CD14-positive monocyte (primary cell): ENCODE measurements at regions not wholly inside any gene's neighbourhood (a gene's known extent, or its start where the extent isn't known, plus 50 kb on each side); places are given as distances from the start of the nearest gene placed in this dataset.

Source experiments
- DNase-seq, 3 donors: peaks; one replicate each; pipeline ENCODE4 v3.0.0-alpha.2; 2011 to 2022
- H2AFZ ChIP-seq: 2 replicates; pipeline ENCODE4 v1.6.0; 2012; ENCODE audit warnings: mild to moderate bottlenecking, low read depth, low read length, inconsistent platforms; ENCODE audit not compliant: insufficient read depth, poor library complexity, severe bottlenecking
- H3K27ac ChIP-seq, 2 donors: 1 replicate in 1 of 2; 2 replicates in 1 of 2; pipeline ENCODE4 v1.5.1; 2012 to 2013; ENCODE audit warnings: low read length in 2 of 2, control low read depth in 1 of 2, inconsistent platforms in 1 of 2, low read depth in 1 of 2, mild to moderate bottlenecking in 1 of 2
- H3K27me3 ChIP-seq, 2 donors: one replicate each; pipeline versions ENCODE4 v1.6.0 to v1.6.1; 2011 to 2013; ENCODE audit warnings: low read length in 2 of 2; ENCODE audit not compliant: control insufficient read depth in 2 of 2, insufficient read depth in 2 of 2
- H3K36me3 ChIP-seq, 2 donors: replicated peaks in 1 of 2; 1 replicate in 1 of 2; 2 replicates in 1 of 2; pipeline versions ENCODE4 v1.5.1 to v1.6.1; 2012 to 2013; ENCODE audit warnings: low read length in 2 of 2, control low read depth in 1 of 2, inconsistent platforms in 1 of 2, mild to moderate bottlenecking in 1 of 2; ENCODE audit not compliant: insufficient read depth in 2 of 2, control insufficient read depth in 1 of 2
- H3K4me1 ChIP-seq, 2 donors: 1 replicate in 1 of 2; 2 replicates in 1 of 2; pipeline versions ENCODE4 v1.5.1 to v1.6.1; 2012 to 2013; ENCODE audit warnings: low read length in 2 of 2, control low read depth in 1 of 2, inconsistent platforms in 1 of 2, mild to moderate bottlenecking in 1 of 2, moderate library complexity in 1 of 2; ENCODE audit not compliant: insufficient read depth in 2 of 2, control insufficient read depth in 1 of 2
- H3K4me2 ChIP-seq: replicated peaks from 2 replicates; pipeline ENCODE3; 2012; ENCODE audit warnings: low read length, moderate library complexity, mild to moderate bottlenecking; ENCODE audit not compliant: poor library complexity, severe bottlenecking; ENCODE audit errors: extremely low read depth
- H3K4me3 ChIP-seq, 3 experiments: fragments of 200-600 bp in 1 of 3; sonication (generic) in 1 of 3; replicated peaks in 1 of 3; 1 replicate in 2 of 3; 2 replicates in 1 of 3; pipeline ENCODE4 v1.5.1; 2011 to 2013; ENCODE audit warnings: low read length in 3 of 3, mild to moderate bottlenecking in 3 of 3, control low read depth in 2 of 3, low read depth in 2 of 3, inconsistent platforms in 1 of 3, moderate library complexity in 1 of 3
- H3K79me2 ChIP-seq: 2 replicates; pipeline ENCODE4 v1.6.0; 2012; ENCODE audit warnings: mild to moderate bottlenecking, control low read depth, inconsistent platforms, low read length, moderate library complexity; ENCODE audit not compliant: insufficient read depth
- H3K9ac ChIP-seq: 2 replicates; pipeline ENCODE4 v1.6.0; 2017; ENCODE audit warnings: low read length, mild to moderate bottlenecking; ENCODE audit not compliant: insufficient read depth, poor library complexity, severe bottlenecking
- H3K9me3 ChIP-seq, 2 donors: replicated peaks in 1 of 2; 1 replicate in 1 of 2; 2 replicates in 1 of 2; pipeline versions ENCODE4 v1.5.1 to v1.6.1; 2012 to 2013; ENCODE audit warnings: low read length in 2 of 2, control low read depth in 1 of 2; ENCODE audit not compliant: control insufficient read depth in 1 of 2, insufficient read depth in 1 of 2
- H4K20me1 ChIP-seq: 2 replicates; pipeline ENCODE4 v1.6.0; 2012; ENCODE audit warnings: mild to moderate bottlenecking, low read length, control low read depth, moderate library complexity; ENCODE audit not compliant: insufficient read depth
- H3K27ac Mint-ChIP-seq, 7 donors: one replicate each; pipeline ENCODE4 v1.8.0; 2020; ENCODE audit warnings: mild to moderate bottlenecking in 7 of 7, mixed read lengths in 7 of 7, moderate library complexity in 6 of 7, inconsistent platforms in 2 of 7
- H3K27me3 Mint-ChIP-seq, 3 donors: one replicate each; pipeline ENCODE4 v1.8.0; 2021 to 2022; ENCODE audit warnings: low read depth in 3 of 3, mild to moderate bottlenecking in 3 of 3, mixed read lengths in 3 of 3, moderate library complexity in 3 of 3, inconsistent platforms in 1 of 3
- H3K36me3 Mint-ChIP-seq, 2 donors: one replicate each; pipeline ENCODE4 v1.8.0; 2020; ENCODE audit warnings: mixed read lengths in 2 of 2, inconsistent platforms in 1 of 2, mild to moderate bottlenecking in 1 of 2
- H3K4me1 Mint-ChIP-seq: one replicate; pipeline ENCODE4 v1.8.0; 2020; ENCODE audit warnings: mild to moderate bottlenecking, mixed read lengths
- H3K4me3 Mint-ChIP-seq, 2 donors: one replicate each; pipeline ENCODE4 v1.8.0; 2020; ENCODE audit warnings: mild to moderate bottlenecking in 2 of 2, mixed read lengths in 2 of 2, moderate library complexity in 1 of 2
- H3K9me3 Mint-ChIP-seq, 7 donors: one replicate each; pipeline ENCODE4 v1.8.0; 2020 to 2022; ENCODE audit warnings: mixed read lengths in 7 of 7, mild to moderate bottlenecking in 6 of 7, moderate library complexity in 6 of 7, inconsistent platforms in 2 of 7
- CTCF ChIP-seq: fragments of 200-600 bp; IDR thresholded peaks from one replicate; pipeline ENCODE4 v1.8.0; 2022; ENCODE audit warnings: antibody characterized with exemption, mild to moderate bottlenecking
- WGBS: methylation state at CpG from one replicate; pipeline ENCODE4 v1.1.5; 2013; ENCODE audit warnings: missing lambda C conversion rate; ENCODE audit not compliant: insufficient coverage; 5-methylcytosine and 5-hydroxymethylcytosine counted together
- intact Hi-C, 2 donors: fragments of 100-400 bp; cut with micrococcal nuclease; formaldehyde crosslinking; loops; one replicate each; pipeline versions ENCODE4 v1.15.0 to v1.15.1; 2023

GRCh38 chr2:176518823-176519222 lies 249.6 kb downstream of the MTX2 start:
- H3K36me3 Mint-ChIP-seq: no peaks in the 10 kb centered on the region
- H3K4me1 Mint-ChIP-seq: no peaks in the 10 kb centered on the region
- peaks cover 0 to 2% (median 0%) of the 10 kb centered on the region in 7 donors for H3K9me3 Mint-ChIP-seq
- H3K4me3 Mint-ChIP-seq: no peak overlapping the region
- H3K27me3 Mint-ChIP-seq: peaks cover 7 to 14% (median 10%) of the 10 kb centered on the region in 3 donors
- no peak overlapping the region for H3K9ac ChIP-seq
- peaks cover 5 to 6% of the 10 kb centered on the region in 2 donors for H3K27me3 ChIP-seq
- H3K4me1 ChIP-seq: no peaks in the 10 kb centered on the region
- DNase-seq: no peak
- H3K4me3 ChIP-seq: no peak overlapping the region
- H3K79me2 ChIP-seq: no peaks in the 10 kb centered on the region
- no peaks in the 10 kb centered on the region for H3K36me3 ChIP-seq
- no peaks in the 10 kb centered on the region for H3K9me3 ChIP-seq
- no peak overlapping the region for H2AFZ ChIP-seq
- no peaks in the 10 kb centered on the region for H4K20me1 ChIP-seq
- H3K27ac ChIP-seq: no peak overlapping the region
- H3K4me2 ChIP-seq: no peak overlapping the region
- H3K27ac Mint-ChIP-seq: no peak overlapping the region
- no peak for TF ChIP-seq CTCF
- intact Hi-C loops: no loop called here
- WGBS: 69% methylated on average over 4 of the region's 4 CpGs

GRCh38 chr2:176521878-176522670 lies 252.8 kb downstream of the MTX2 start:
- no peak overlapping the region for H2AFZ ChIP-seq
- no peak for DNase-seq
- H3K27ac ChIP-seq: no peak overlapping the region
- no peak for TF ChIP-seq CTCF
- no peaks in the 10 kb centered on the region for H3K9me3 Mint-ChIP-seq
- 90% methylated on average over 2 of the region's 3 CpGs for WGBS
- no peaks in the 10 kb centered on the region for H3K36me3 ChIP-seq
- H3K27ac Mint-ChIP-seq: no peak overlapping the region
- H3K9ac ChIP-seq: no peak overlapping the region
- H3K27me3 ChIP-seq: peaks cover 7 to 9% of the 10 kb centered on the region in 2 donors
- no peak overlapping the region for H3K4me3 ChIP-seq
- no peaks in the 10 kb centered on the region for H3K9me3 ChIP-seq
- H3K4me1 Mint-ChIP-seq: no peaks in the 10 kb centered on the region
- no peak overlapping the region for H3K4me2 ChIP-seq
- no peaks in the 10 kb centered on the region for H3K79me2 ChIP-seq
- peaks cover 10 to 18% (median 11%) of the 10 kb centered on the region in 3 donors for H3K27me3 Mint-ChIP-seq
- H3K4me3 Mint-ChIP-seq: no peak overlapping the region
- H4K20me1 ChIP-seq: no peaks in the 10 kb centered on the region
- intact Hi-C loops: no loop called here
- no peaks in the 10 kb centered on the region for H3K36me3 Mint-ChIP-seq
- no peaks in the 10 kb centered on the region for H3K4me1 ChIP-seq
